ENCODE measurements at regions not wholly inside any gene's neighbourhood (a gene's known extent, or its start where the extent isn't known, plus 50 kb on each side); places are given as distances from the start of the nearest gene placed in this dataset.

GRCh38 chr1:217106231-217106901 lies 383.1 kb upstream of the ESRRG start:
- no peak for TF ChIP-seq POLR2AphosphoS5 (IDR thresholded peaks at IDR 0.05)
- no peak for TF ChIP-seq CTCF (IDR thresholded peaks at IDR 0.05)
- no peak for TF ChIP-seq POLR2A (IDR thresholded peaks at IDR 0.05)
